ENCODE measurements at regions not wholly inside any gene's neighbourhood (a gene's known extent, or its start where the extent isn't known, plus 50 kb on each side); places are given as distances from the start of the nearest gene placed in this dataset.
"Not testable (repeated sequence)": the region's sequence is repeated elsewhere in the genome, so short reads cannot be mapped to it uniquely, and the experiment has no call there.

DNA sequence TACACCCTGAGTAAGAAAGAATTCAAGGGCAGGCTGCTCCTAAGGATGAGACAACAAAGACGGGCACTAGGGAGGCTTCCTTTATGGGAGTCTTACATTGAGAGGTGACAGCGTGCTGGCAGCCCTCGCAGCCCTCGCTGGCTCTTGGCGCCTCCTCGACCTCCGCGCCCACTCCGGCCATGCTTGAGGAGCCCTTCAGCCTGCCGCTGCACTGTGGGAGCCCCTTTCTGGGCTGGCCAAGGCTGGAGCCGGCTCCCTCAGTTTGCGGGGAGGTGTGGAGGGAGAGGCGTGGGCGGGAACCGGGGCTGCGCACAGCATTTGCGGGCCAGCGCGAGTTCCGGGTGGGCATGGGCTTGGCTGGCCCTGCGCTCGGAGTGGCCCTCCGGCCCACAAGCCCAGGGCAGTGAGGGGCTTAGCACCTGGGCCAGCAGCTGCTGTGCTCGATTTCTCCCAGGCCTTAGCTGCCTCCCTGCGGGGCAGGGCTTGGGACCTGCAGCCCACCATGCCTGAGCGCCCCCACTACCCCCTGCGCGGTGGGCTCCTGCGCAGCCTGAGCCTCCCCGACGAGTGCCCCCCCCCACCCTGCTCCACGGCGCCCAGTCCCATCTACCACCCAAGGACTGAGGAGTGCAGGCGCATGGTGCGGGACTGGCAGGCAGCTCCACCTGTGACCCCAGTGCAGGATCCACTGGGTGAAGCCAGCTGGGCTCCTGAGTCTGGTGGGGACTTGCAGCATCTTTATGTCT lies 75.3 kb downstream of the BARX1 start:
- TF ChIP-seq ZNF274 (IDR thresholded peaks at IDR 0.05; ENCODE audit: insufficient read depth, insufficient read length); RAD21 (IDR thresholded peaks at IDR 0.05; ENCODE audit: insufficient read depth, low read depth, low read length): not testable (repeated sequence)
